ENCODE measurements at regions not wholly inside any gene's neighbourhood (a gene's known extent, or its start where the extent isn't known, plus 50 kb on each side); places are given as distances from the start of the nearest gene placed in this dataset.

DNA sequence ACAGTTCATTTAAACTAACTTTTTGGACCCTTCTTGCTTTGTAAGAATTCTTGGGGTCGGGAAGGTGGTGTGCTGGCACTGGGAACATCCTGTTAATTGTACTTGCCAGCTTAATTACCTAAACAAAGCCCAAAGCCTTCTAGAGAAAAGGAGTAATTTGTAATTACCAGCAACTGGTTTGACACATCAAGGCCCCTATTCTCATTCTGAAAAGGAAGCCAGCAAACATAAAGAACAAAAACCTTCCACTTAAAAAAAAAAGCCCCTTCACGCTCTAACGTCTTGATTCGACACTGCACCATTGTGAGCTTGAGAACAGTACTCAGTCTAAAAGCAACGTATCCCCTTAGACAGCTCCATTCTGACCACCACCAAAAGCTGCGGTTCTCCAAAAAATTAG, 74.7 kb upstream of the RPH3AL start:
- dilution Hi-C loops (cut with MboI; ENCODE audit: extremely low pct_ligation_motif_present, low sequenced_read_pairs), result no loop called here
- H3K4me1 ChIP-seq (ENCODE audit: control insufficient read depth, extremely low read depth, insufficient read depth, low read length), result no peaks in the 10 kb centered on the region
- H3K9ac ChIP-seq (replicated peaks; ENCODE audit: extremely low read depth, insufficient read depth, low read length), result no peak overlapping the region
- no peaks in the 10 kb centered on the region for H3K9me3 ChIP-seq (replicated peaks; ENCODE audit: control insufficient read depth, insufficient read depth, low read length)
- no peaks in the 10 kb centered on the region for H3K9me1 ChIP-seq (replicated peaks; ENCODE audit: control insufficient read depth, extremely low read depth, insufficient read depth, low read length)
- TF ChIP-seq MYC (IDR thresholded peaks at IDR 0.05; ENCODE audit: low read depth, low read length) (no peak), JUN (IDR thresholded peaks at IDR 0.05; ENCODE audit: borderline replicate concordance, insufficient read depth, insufficient read length, low read depth) (no peak), MAX (IDR thresholded peaks at IDR 0.05; ENCODE audit: insufficient read depth, insufficient read length) (no peak)
- H3K4me3 ChIP-seq (replicated peaks in 1 of 3; ENCODE audit: insufficient read depth in 1 of 3, low read depth in 1 of 3, low read length in 3 of 3), result no peak overlapping the region
- no peak overlapping the region for H3K27ac ChIP-seq (ENCODE audit: insufficient read depth, low read depth, low read length)
- ChIA-PET CTCF (interaction anchor here (1.4 kb wide), 1 partner anchor 15 kb away, joined by 10 read pairs; no protein-coding TSS in a partner anchor), POLR2A (no interaction called here)
- no peaks in the 10 kb centered on the region for H4K20me1 ChIP-seq (replicated peaks; ENCODE audit: control insufficient read depth, extremely low read depth, insufficient read depth, low read length)
- no peak overlapping the region for H2AFZ ChIP-seq (ENCODE audit: low read depth, low read length)
- FAIRE-seq (no peak), DNase-seq (ENCODE audit: low read depth, low spot score) (no peak)
- no peaks in the 10 kb centered on the region for H3K36me3 ChIP-seq (ENCODE audit: control insufficient read depth in 2 of 2, extremely low read depth in 1 of 2, insufficient read depth in 2 of 2, low read length in 2 of 2)
- no TSS peak for BruUV-seq (replicated peaks)
- H3K79me2 ChIP-seq (ENCODE audit: control insufficient read depth, insufficient read depth, low read length), result no peaks in the 10 kb centered on the region
- no peak overlapping the region for H3K4me2 ChIP-seq (ENCODE audit: insufficient read depth, low read length)
- intact Hi-C loops (cut with micrococcal nuclease), result no loop called here
- no peaks in the 10 kb centered on the region for H3K27me3 ChIP-seq (ENCODE audit: control insufficient read depth in 2 of 2, insufficient read depth in 2 of 2, low read length in 2 of 2)

DNA sequence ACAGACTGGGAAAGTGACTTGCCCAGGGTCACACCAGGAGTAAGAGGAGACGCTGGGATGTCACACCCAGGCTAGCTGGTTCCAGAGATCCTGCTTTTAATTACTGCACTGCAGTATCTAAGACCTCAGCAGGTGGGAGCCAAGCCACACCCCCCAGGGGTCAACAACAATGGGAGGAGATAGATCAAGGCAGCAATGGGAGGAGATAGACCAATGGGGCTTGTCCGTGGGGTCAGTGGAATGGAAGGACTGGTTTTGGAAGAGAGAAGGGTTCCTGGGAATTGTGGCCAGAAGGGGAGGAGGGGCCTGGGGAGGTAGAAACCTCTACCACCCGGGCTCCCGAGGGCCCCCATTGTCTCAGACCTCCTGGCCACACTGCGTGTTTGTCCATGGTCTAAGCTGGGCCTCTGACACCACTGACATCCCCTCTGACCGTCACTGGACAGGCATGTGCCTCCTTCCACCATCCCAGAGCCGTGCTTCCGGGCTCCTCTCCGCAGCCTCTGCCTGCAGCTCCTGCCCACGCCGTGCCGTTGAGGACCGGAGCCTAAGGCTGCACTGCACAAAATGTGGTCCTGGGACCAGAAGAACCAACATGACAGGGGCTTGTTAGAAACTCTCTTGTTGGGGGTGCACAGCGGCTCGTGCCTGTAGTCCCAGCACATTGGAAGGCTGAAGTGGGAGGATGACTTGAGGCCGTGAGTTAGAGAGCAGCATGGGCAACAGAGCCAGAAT, 69.8 kb upstream of the RPH3AL start:
- DNase-seq (ENCODE audit: low read depth, low spot score) (no peak), FAIRE-seq (no peak)
- Histone ChIP-seq H3K79me2 (ENCODE audit: control insufficient read depth, insufficient read depth, low read length) (no peaks in the 10 kb centered on the region), H3K4me3 (replicated peaks in 1 of 3; ENCODE audit: insufficient read depth in 1 of 3, low read depth in 1 of 3, low read length in 3 of 3) (no peak overlapping the region), H4K20me1 (replicated peaks; ENCODE audit: control insufficient read depth, extremely low read depth, insufficient read depth, low read length) (no peaks in the 10 kb centered on the region), H3K9ac (replicated peaks; ENCODE audit: extremely low read depth, insufficient read depth, low read length) (no peak overlapping the region), H3K9me3 (replicated peaks; ENCODE audit: control insufficient read depth, insufficient read depth, low read length) (no peaks in the 10 kb centered on the region), H2AFZ (ENCODE audit: low read depth, low read length) (no peak overlapping the region), H3K27me3 (ENCODE audit: control insufficient read depth in 2 of 2, insufficient read depth in 2 of 2, low read length in 2 of 2) (no peaks in the 10 kb centered on the region), H3K36me3 (ENCODE audit: control insufficient read depth in 2 of 2, extremely low read depth in 1 of 2, insufficient read depth in 2 of 2, low read length in 2 of 2) (no peaks in the 10 kb centered on the region), H3K4me2 (ENCODE audit: insufficient read depth, low read length) (no peak overlapping the region), H3K27ac (ENCODE audit: insufficient read depth, low read depth, low read length) (no peak overlapping the region), H3K4me1 (ENCODE audit: control insufficient read depth, extremely low read depth, insufficient read depth, low read length) (no peaks in the 10 kb centered on the region), H3K9me1 (replicated peaks; ENCODE audit: control insufficient read depth, extremely low read depth, insufficient read depth, low read length) (no peaks in the 10 kb centered on the region)
- dilution Hi-C loops (cut with MboI; ENCODE audit: extremely low pct_ligation_motif_present, low sequenced_read_pairs), result no loop called here
- intact Hi-C loops (cut with micrococcal nuclease), result no loop called here
- TF ChIP-seq EZH2 (IDR thresholded peaks at IDR 0.05; ENCODE audit: borderline replicate concordance, low read depth, low read length, severe bottlenecking) (no peak), FOS (IDR thresholded peaks at IDR 0.05; ENCODE audit: borderline replicate concordance, insufficient read depth, low read length) (no peak), JUN (IDR thresholded peaks at IDR 0.05; ENCODE audit: borderline replicate concordance, insufficient read depth, insufficient read length, low read depth) (no peak), POLR2AphosphoS5 (IDR thresholded peaks at IDR 0.05; ENCODE audit: insufficient read depth, low read depth, low read length) (no peak), GATA2 (IDR thresholded peaks at IDR 0.05; ENCODE audit: insufficient read depth, insufficient read length, low read depth, low read length) (no peak), POLR2A (IDR thresholded peaks at IDR 0.05; ENCODE audit: low read depth, low read length) (no peak), MYC (IDR thresholded peaks at IDR 0.05; ENCODE audit: low read depth, low read length) (no peak), MAX (IDR thresholded peaks at IDR 0.05; ENCODE audit: insufficient read depth, insufficient read length) (no peak)
- TF ChIP-seq, protein P1, sequence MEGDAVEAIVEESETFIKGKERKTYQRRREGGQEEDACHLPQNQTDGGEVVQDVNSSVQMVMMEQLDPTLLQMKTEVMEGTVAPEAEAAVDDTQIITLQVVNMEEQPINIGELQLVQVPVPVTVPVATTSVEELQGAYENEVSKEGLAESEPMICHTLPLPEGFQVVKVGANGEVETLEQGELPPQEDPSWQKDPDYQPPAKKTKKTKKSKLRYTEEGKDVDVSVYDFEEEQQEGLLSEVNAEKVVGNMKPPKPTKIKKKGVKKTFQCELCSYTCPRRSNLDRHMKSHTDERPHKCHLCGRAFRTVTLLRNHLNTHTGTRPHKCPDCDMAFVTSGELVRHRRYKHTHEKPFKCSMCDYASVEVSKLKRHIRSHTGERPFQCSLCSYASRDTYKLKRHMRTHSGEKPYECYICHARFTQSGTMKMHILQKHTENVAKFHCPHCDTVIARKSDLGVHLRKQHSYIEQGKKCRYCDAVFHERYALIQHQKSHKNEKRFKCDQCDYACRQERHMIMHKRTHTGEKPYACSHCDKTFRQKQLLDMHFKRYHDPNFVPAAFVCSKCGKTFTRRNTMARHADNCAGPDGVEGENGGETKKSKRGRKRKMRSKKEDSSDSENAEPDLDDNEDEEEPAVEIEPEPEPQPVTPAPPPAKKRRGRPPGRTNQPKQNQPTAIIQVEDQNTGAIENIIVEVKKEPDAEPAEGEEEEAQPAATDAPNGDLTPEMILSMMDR (IDR thresholded peaks at IDR 0.05; ENCODE audit: extremely low read depth in 1 of 2, insufficient read depth in 1 of 2, low read depth in 1 of 2, low read length in 2 of 2), result no peak
- no TSS peak for BruUV-seq (replicated peaks)
- CTCF ChIA-PET, result interaction anchor here (1.2 to 3.2 kb wide), 5 partner anchors 8 to 278 kb away, joined by 3 to 23 read pairs (median 8); no protein-coding TSS in a partner anchor
- POLR2A ChIA-PET, result no interaction called here

All from endothelial cell of umbilical vein (primary cell).